ENCODE measurements at regions not wholly inside any gene's neighbourhood (a gene's known extent, or its start where the extent isn't known, plus 50 kb on each side); places are given as distances from the start of the nearest gene placed in this dataset.

- no peak overlapping the region for H3K4me2 ChIP-seq (replicated peaks; ENCODE audit: low read depth, low read length, poor library complexity, severe bottlenecking)
- H3K4me3 Mint-ChIP-seq, result no peak overlapping the region
- no peaks in the 10 kb centered on the region for H3K4me1 Mint-ChIP-seq
- WGBS (ENCODE audit: insufficient coverage), result 82% methylated on average over 6 of the region's 6 CpGs
- H3K27me3 ChIP-seq (replicated peaks in 1 of 4; ENCODE audit: control extremely low read depth in 1 of 4, control insufficient read depth in 3 of 4, insufficient read depth in 4 of 4, low read length in 3 of 4), result no peaks in the 10 kb centered on the region
- H2AFZ ChIP-seq (ENCODE audit: insufficient read depth, low read depth, low read length, poor library complexity, severe bottlenecking), result no peak overlapping the region
- peaks cover 0 to 8% (median 0%) of the 10 kb centered on the region in 3 donors for H3K9me3 ChIP-seq (ENCODE audit: control extremely low read depth in 1 of 3, control insufficient read depth in 2 of 3, insufficient read depth in 1 of 3, low read length in 2 of 3)
- no peaks in the 10 kb centered on the region for H3K4me1 ChIP-seq (ENCODE audit: control insufficient read depth in 2 of 2, insufficient read depth in 2 of 2, low read length in 2 of 2)
- no peaks in the 10 kb centered on the region for H3K79me2 ChIP-seq (ENCODE audit: control insufficient read depth, insufficient read depth, low read length)
- no peaks in the 10 kb centered on the region for H4K20me1 ChIP-seq (ENCODE audit: control insufficient read depth, insufficient read depth, low read length, poor library complexity, severe bottlenecking)
- H3K27ac ChIP-seq (ENCODE audit: low read length in 2 of 2), result no peak overlapping the region
- H3K9me3 Mint-ChIP-seq (ENCODE audit: insufficient read depth), result no peaks in the 10 kb centered on the region
- ChIA-PET CTCF (no interaction called here), POLR2A (no interaction called here)
- TF ChIP-seq EZH2 (IDR thresholded peaks at IDR 0.05; ENCODE audit: borderline replicate concordance, insufficient read depth, low read depth, low read length, poor library complexity, severe bottlenecking) (no peak), CTCF (IDR thresholded peaks at IDR 0.05) (no peak)
- no peaks in the 10 kb centered on the region for H3K27me3 Mint-ChIP-seq
- H3K36me3 ChIP-seq (replicated peaks in 1 of 2; ENCODE audit: control extremely low read depth in 1 of 2, control insufficient read depth in 1 of 2, extremely low read depth in 1 of 2, insufficient read depth in 2 of 2, low read length in 1 of 2), result no peaks in the 10 kb centered on the region
- no peak overlapping the region for H3K27ac Mint-ChIP-seq
- intact Hi-C loops (cut with micrococcal nuclease), result no loop called here
- ATAC-seq (ENCODE audit: low read depth) (no peak), DNase-seq (no peak)
- H3K9ac ChIP-seq (ENCODE audit: low read length), result no peak overlapping the region
- no peak overlapping the region for H3K4me3 ChIP-seq (ENCODE audit: control extremely low read depth in 1 of 5, extremely low read depth in 1 of 5, insufficient read depth in 1 of 5, low read depth in 2 of 5, low read length in 4 of 5)
These were observed 711.7 kb downstream of the SORCS3 start for GRCh38 chr10:105352827-105353226.

- no peak for ATAC-seq (ENCODE audit: low read depth)
- Mint-ChIP-seq H3K27me3 (no peaks in the 10 kb centered on the region), H3K4me1 (no peaks in the 10 kb centered on the region), H3K27ac (no peak overlapping the region), H3K4me3 (no peak overlapping the region), H3K9me3 (ENCODE audit: insufficient read depth) (peaks cover 2% of the 10 kb centered on the region)
- no peaks in the 10 kb centered on the region for H3K27me3 ChIP-seq (replicated peaks in 1 of 4; ENCODE audit: control extremely low read depth in 1 of 4, control insufficient read depth in 3 of 4, insufficient read depth in 4 of 4, low read length in 3 of 4)
- POLR2A ChIA-PET, result no interaction called here
- intact Hi-C loops (cut with micrococcal nuclease), result no loop called here
- H2AFZ ChIP-seq (ENCODE audit: insufficient read depth, low read depth, low read length, poor library complexity, severe bottlenecking), result no peak overlapping the region
- H3K27ac ChIP-seq (ENCODE audit: low read length in 2 of 2), result no peak overlapping the region
- H3K4me2 ChIP-seq (replicated peaks; ENCODE audit: low read depth, low read length, poor library complexity, severe bottlenecking), result no peak overlapping the region
- no peaks in the 10 kb centered on the region for H4K20me1 ChIP-seq (ENCODE audit: control insufficient read depth, insufficient read depth, low read length, poor library complexity, severe bottlenecking)
- H3K9ac ChIP-seq (ENCODE audit: low read length), result no peak overlapping the region
- H3K4me3 ChIP-seq (ENCODE audit: control extremely low read depth in 1 of 5, extremely low read depth in 1 of 5, insufficient read depth in 1 of 5, low read depth in 2 of 5, low read length in 4 of 5), result no peak overlapping the region
- CTCF ChIA-PET, result no interaction called here
- peaks cover 0 to 8% (median 0%) of the 10 kb centered on the region in 3 donors for H3K9me3 ChIP-seq (ENCODE audit: control extremely low read depth in 1 of 3, control insufficient read depth in 2 of 3, insufficient read depth in 1 of 3, low read length in 2 of 3)
- H3K36me3 ChIP-seq (replicated peaks in 1 of 2; ENCODE audit: control extremely low read depth in 1 of 2, control insufficient read depth in 1 of 2, extremely low read depth in 1 of 2, insufficient read depth in 2 of 2, low read length in 1 of 2), result no peaks in the 10 kb centered on the region
- WGBS (ENCODE audit: insufficient coverage), result no CpG with 5 or more reads among the region's 2 CpGs
- DNase-seq, result no peak
- no peaks in the 10 kb centered on the region for H3K4me1 ChIP-seq (ENCODE audit: control insufficient read depth in 2 of 2, insufficient read depth in 2 of 2, low read length in 2 of 2)
- no peaks in the 10 kb centered on the region for H3K79me2 ChIP-seq (ENCODE audit: control insufficient read depth, insufficient read depth, low read length)
- TF ChIP-seq CTCF (IDR thresholded peaks at IDR 0.05), result no peak
- TF ChIP-seq EZH2 (IDR thresholded peaks at IDR 0.05; ENCODE audit: borderline replicate concordance, insufficient read depth, low read depth, low read length, poor library complexity, severe bottlenecking), result no peak
These were observed 711.2 kb downstream of the SORCS3 start for GRCh38 chr10:105352281-105352680.

Measured in B cell (primary cell).